ENCODE measurements at regions not wholly inside any gene's neighbourhood (a gene's known extent, or its start where the extent isn't known, plus 50 kb on each side); places are given as distances from the start of the nearest gene placed in this dataset.

- no peak for TF ChIP-seq JUND (IDR thresholded peaks at IDR 0.05; ENCODE audit: low read depth)
- in situ Hi-C loops (cut with HindIII; ENCODE audit: low pct_unique_long_range_greater_than_20kb, low sequenced_read_pairs), result no loop called here
- DNase-seq (ENCODE audit: low read depth in 1 of 2, low spot score in 1 of 2), result no peak
Measured at GRCh38 chr2:181131584-181131983, 151.2 kb downstream of the UBE2E3 start.

DNA sequence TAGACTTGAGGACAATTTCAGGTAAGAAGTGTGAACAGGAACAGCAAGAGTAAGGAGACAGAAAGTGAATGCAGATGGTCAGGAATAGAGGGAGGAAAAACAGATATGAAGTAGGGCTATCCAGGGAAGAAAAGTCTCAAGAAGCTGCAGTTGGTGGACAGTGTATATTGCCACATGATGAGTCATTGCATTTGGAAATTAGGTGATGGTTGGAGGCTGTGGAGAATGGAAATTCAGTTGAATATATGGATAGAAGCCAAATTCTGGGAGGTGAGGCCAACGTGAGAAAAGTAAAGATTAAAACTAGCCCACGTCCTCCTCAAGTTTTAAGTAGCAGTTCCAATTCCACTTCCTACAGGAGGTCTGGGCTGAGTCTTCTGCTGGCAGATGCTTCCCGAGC, 158.4 kb downstream of the UBE2E3 start:
- in situ Hi-C loops (cut with HindIII; ENCODE audit: low pct_unique_long_range_greater_than_20kb, low sequenced_read_pairs), result no loop called here
- DNase-seq (ENCODE audit: low read depth in 1 of 2, low spot score in 1 of 2), result no peak
- TF ChIP-seq JUND (IDR thresholded peaks at IDR 0.05; ENCODE audit: low read depth), result no peak

- TF ChIP-seq JUND (IDR thresholded peaks at IDR 0.05; ENCODE audit: low read depth), result no peak
- in situ Hi-C loops (cut with HindIII; ENCODE audit: low pct_unique_long_range_greater_than_20kb, low sequenced_read_pairs), result no loop called here
- DNase-seq (ENCODE audit: low read depth in 1 of 2, low spot score in 1 of 2), result no peak
Measured at GRCh38 chr2:181139831-181140230, 159.4 kb downstream of the UBE2E3 start.

- no peak for TF ChIP-seq JUND (IDR thresholded peaks at IDR 0.05; ENCODE audit: low read depth)
- DNase-seq (ENCODE audit: low read depth in 1 of 2, low spot score in 1 of 2), result no peak
- in situ Hi-C loops (cut with HindIII; ENCODE audit: low pct_unique_long_range_greater_than_20kb, low sequenced_read_pairs), result no loop called here
Measured at GRCh38 chr2:181140414-181140813, 160.0 kb downstream of the UBE2E3 start.

GRCh38 chr2:181140928-181141327, 160.5 kb downstream of the UBE2E3 start:
- TF ChIP-seq JUND (IDR thresholded peaks at IDR 0.05; ENCODE audit: low read depth), result no peak
- in situ Hi-C loops (cut with HindIII; ENCODE audit: low pct_unique_long_range_greater_than_20kb, low sequenced_read_pairs), result no loop called here
- no peak for DNase-seq (ENCODE audit: low read depth in 1 of 2, low spot score in 1 of 2)

DNA sequence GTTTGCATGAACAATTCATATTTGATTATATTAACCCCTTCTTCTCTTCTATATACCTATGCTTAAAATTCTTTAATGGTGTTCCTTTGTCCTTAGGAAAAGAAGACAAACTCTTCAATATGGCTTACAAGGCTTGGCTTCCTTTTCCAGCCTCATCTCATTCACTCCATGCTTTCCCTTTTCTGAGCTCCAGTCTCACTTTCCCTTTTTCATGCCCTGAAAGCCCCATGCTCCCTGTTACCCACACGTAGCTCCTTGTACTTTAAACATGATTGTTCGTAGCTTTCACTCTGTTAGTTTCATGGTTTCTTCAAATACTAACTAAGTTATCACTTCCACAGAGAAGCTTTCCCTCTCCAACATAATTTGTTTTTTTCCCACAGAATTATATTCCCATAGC, 161.3 kb downstream of the UBE2E3 start:
- TF ChIP-seq JUND (IDR thresholded peaks at IDR 0.05; ENCODE audit: low read depth), result no peak
- no peak for DNase-seq (ENCODE audit: low read depth in 1 of 2, low spot score in 1 of 2)
- in situ Hi-C loops (cut with HindIII; ENCODE audit: low pct_unique_long_range_greater_than_20kb, low sequenced_read_pairs), result no loop called here

DNA sequence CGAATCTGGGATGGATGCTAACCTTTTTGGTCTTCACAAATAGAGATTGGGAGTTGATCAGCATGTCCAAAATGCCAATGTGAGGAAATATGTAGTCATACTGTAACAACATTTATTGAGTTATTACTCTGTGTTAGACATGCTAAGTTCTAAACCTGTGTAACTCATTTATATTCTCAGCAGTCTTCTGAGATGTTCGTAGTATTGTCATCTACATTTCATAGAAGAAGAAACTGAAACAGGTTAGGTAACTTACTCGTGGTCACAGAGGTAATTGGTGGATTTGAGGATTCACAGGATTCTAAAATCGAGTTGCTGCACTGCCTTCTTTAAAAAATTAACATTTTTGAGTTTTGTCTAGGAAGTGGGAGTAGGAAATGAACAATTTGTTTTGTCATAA, 162.1 kb downstream of the UBE2E3 start:
- no peak for DNase-seq (ENCODE audit: low read depth in 1 of 2, low spot score in 1 of 2)
- in situ Hi-C loops (cut with HindIII; ENCODE audit: low pct_unique_long_range_greater_than_20kb, low sequenced_read_pairs), result no loop called here
- TF ChIP-seq JUND (IDR thresholded peaks at IDR 0.05; ENCODE audit: low read depth), result no peak

DNA sequence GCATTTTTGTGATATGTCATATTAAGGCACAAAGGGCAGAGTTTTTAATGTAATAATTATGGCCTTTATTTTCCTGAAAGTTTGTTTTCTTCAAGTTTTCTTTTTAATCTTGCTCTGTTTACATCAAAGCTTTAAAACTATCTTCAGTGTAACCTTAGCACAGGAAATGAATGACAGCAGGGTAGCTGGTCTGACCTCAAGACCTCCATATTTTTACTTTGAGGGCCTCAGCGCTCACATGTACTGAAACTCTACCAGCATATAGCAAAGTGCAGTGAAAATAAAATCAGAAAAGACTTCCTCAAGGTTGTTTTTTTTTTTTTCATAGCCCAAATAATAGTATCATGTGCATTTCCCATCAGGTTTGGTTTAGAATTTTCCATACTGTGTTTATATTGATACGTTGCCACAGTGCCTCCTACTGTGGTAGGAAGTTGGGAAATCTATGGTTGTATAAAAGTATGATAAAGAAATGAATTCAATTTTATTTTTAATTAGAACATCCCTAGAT, 163.4 kb downstream of the UBE2E3 start:
- TF ChIP-seq JUND (IDR thresholded peaks at IDR 0.05; ENCODE audit: low read depth), result no peak
- in situ Hi-C loops (cut with HindIII; ENCODE audit: low pct_unique_long_range_greater_than_20kb, low sequenced_read_pairs), result no loop called here

DNA sequence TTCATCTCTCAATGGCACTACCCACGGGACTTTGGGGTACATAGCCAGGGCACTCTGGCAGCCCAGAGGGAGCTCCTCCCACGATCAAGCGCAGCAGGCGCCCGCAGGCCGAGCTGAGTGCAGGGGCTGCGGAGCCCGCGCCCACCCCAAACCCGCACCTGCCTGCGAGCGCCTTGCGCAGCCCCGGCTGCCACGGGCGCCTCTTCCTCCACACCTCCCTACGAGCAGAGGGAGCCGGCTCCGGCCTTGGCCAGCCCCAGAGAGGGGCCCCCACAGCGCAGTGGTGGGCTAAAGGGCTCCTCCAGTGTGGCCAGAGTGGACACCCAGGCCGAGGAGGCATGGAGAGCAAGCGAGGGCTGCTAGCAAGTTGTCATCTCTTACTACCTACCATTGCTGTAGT, 165.2 kb downstream of the UBE2E3 start:
- in situ Hi-C loops (cut with HindIII; ENCODE audit: low pct_unique_long_range_greater_than_20kb, low sequenced_read_pairs), result no loop called here
- no peak for TF ChIP-seq JUND (IDR thresholded peaks at IDR 0.05; ENCODE audit: low read depth)

More for the DNA sequence above, 163.4 kb downstream of the UBE2E3 start:
- no peak for DNase-seq (ENCODE audit: low read depth in 1 of 2, low spot score in 1 of 2)

DNA sequence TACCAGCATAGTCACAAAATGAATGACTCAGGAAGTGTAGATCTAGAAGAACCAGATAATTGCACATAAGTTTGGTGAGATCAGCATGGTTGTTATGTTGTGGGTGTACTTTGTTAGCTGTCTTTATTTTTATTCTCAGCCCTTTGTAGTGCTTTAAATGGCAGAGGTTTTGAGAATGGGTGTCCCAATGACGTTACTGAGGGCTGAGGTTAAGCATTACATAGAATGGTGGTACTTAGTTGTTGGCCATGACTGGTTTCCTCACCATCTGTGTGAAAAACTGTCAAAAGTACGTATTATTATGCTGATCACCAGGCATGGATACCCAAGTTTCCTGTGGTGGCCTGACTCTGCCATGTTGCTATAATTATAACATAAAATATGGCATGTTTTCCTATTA, 165.8 kb downstream of the UBE2E3 start:
- in situ Hi-C loops (cut with HindIII; ENCODE audit: low pct_unique_long_range_greater_than_20kb, low sequenced_read_pairs), result no loop called here
- no peak for DNase-seq (ENCODE audit: low read depth in 1 of 2, low spot score in 1 of 2)
- TF ChIP-seq JUND (IDR thresholded peaks at IDR 0.05; ENCODE audit: low read depth), result no peak

More for the DNA sequence above, 165.2 kb downstream of the UBE2E3 start:
- no peak for DNase-seq (ENCODE audit: low read depth in 1 of 2, low spot score in 1 of 2)

DNA sequence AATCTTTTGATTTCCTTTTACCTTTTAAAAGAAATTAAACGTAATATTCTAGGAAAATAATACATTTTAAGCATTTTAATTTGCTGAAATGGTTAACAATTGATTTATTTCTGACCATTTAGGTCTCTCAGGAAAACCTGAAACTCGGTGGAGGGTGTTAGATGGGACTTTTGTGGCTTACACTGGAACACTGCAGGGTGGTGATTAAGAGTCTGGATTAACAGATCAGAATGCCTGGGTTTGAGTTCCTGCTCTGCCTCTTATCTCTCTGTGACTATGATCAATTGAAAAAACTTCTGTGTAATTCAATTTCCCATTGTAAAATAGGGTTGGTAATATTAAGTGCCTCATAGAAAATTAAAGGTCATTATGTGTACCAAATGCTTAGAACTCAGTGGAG, 168.7 kb downstream of the UBE2E3 start:
- in situ Hi-C loops (cut with HindIII; ENCODE audit: low pct_unique_long_range_greater_than_20kb, low sequenced_read_pairs), result no loop called here

GRCh38 chr2:181152226-181152625, 171.8 kb downstream of the UBE2E3 start:
- DNase-seq (ENCODE audit: low read depth in 1 of 2, low spot score in 1 of 2), result no peak
- in situ Hi-C loops (cut with HindIII; ENCODE audit: low pct_unique_long_range_greater_than_20kb, low sequenced_read_pairs), result no loop called here

More for the DNA sequence above, 168.7 kb downstream of the UBE2E3 start:
- no peak for DNase-seq (ENCODE audit: low read depth in 1 of 2, low spot score in 1 of 2)
- no peak for TF ChIP-seq JUND (IDR thresholded peaks at IDR 0.05; ENCODE audit: low read depth)

GRCh38 chr2:181152701-181153100, 172.3 kb downstream of the UBE2E3 start:
- in situ Hi-C loops (cut with HindIII; ENCODE audit: low pct_unique_long_range_greater_than_20kb, low sequenced_read_pairs), result no loop called here
- DNase-seq (ENCODE audit: low read depth in 1 of 2, low spot score in 1 of 2), result no peak
- TF ChIP-seq JUND (IDR thresholded peaks at IDR 0.05; ENCODE audit: low read depth), result no peak

More at GRCh38 chr2:181152226-181152625, 171.8 kb downstream of the UBE2E3 start:
- no peak for TF ChIP-seq JUND (IDR thresholded peaks at IDR 0.05; ENCODE audit: low read depth)

GRCh38 chr2:181153886-181154285, 173.5 kb downstream of the UBE2E3 start:
- in situ Hi-C loops (cut with HindIII; ENCODE audit: low pct_unique_long_range_greater_than_20kb, low sequenced_read_pairs), result no loop called here
- no peak for DNase-seq (ENCODE audit: low read depth in 1 of 2, low spot score in 1 of 2)
- TF ChIP-seq JUND (IDR thresholded peaks at IDR 0.05; ENCODE audit: low read depth), result no peak
